Neural cell (in vitro differentiated cells): ENCODE measurements at regions not wholly inside any gene's neighbourhood (a gene's known extent, or its start where the extent isn't known, plus 50 kb on each side); places are given as distances from the start of the nearest gene placed in this dataset.

ENCODE experiments used
- H2AFZ ChIP-seq: fragments of 200-600, 300-800 bp; sonication (generic), shearing (Covaris generic); 2 replicates; pipeline ENCODE4 v1.6.0; 2014; ENCODE audit warnings: low read depth, mild to moderate bottlenecking, antibody characterized with exemption, low read length, moderate library complexity
- H3F3A ChIP-seq: fragments of 200-600 bp; shearing (Covaris generic); 2 replicates; pipeline ENCODE4 v1.6.1; 2016; ENCODE audit warnings: mild to moderate bottlenecking, moderate library complexity, mixed read lengths, antibody characterized with exemption, low read length; ENCODE audit not compliant: insufficient read depth, poor library complexity, severe bottlenecking
- H3K27ac ChIP-seq: fragments of 200-600, 300-800 bp; sonication (generic), shearing (Covaris generic); 2 replicates; pipeline ENCODE4 v1.5.1; 2014; ENCODE audit warnings: mild to moderate bottlenecking, low read length, moderate library complexity
- H3K27me3 ChIP-seq: fragments of 300-800, 200-600 bp; sonication (generic), shearing (Covaris generic); 2 replicates; pipeline ENCODE4 v1.6.0; 2014; ENCODE audit warnings: mild to moderate bottlenecking, low read depth, low read length, moderate library complexity; ENCODE audit not compliant: insufficient read depth
- H3K36me3 ChIP-seq: fragments of 300-800, 200-600 bp; sonication (generic), shearing (Covaris generic); 2 replicates; pipeline ENCODE4 v1.5.1; 2014; ENCODE audit warnings: mild to moderate bottlenecking, antibody characterized with exemption, low read length, moderate library complexity; ENCODE audit not compliant: insufficient read depth
- H3K4me2 ChIP-seq: fragments of 300-800, 200-600 bp; sonication (generic), shearing (Covaris generic); 2 replicates; pipeline ENCODE4 v1.6.0; 2014; ENCODE audit warnings: mild to moderate bottlenecking, low read length
- H3K4me3 ChIP-seq: fragments of 300-800, 200-600 bp; sonication (generic), shearing (Covaris generic); 2 replicates; pipeline ENCODE4 v1.5.1; 2014; ENCODE audit warnings: mild to moderate bottlenecking, low read length, moderate library complexity
- H3K79me2 ChIP-seq: fragments of 200-600 bp; shearing (Covaris generic); replicated peaks from 2 replicates; pipeline ENCODE4 v1.6.0; 2014; ENCODE audit warnings: mild to moderate bottlenecking, low read length, moderate library complexity; ENCODE audit not compliant: insufficient read depth
- H3K9ac ChIP-seq: fragments of 300-800, 200-600 bp; sonication (generic), shearing (Covaris generic); 2 replicates; pipeline ENCODE4 v1.6.1; 2016; ENCODE audit warnings: mild to moderate bottlenecking, low read length, mixed read lengths
- H3K9me2 ChIP-seq: fragments of 200-600 bp; shearing (Covaris generic); 2 replicates; pipeline ENCODE4 v1.6.1; 2016; ENCODE audit warnings: mild to moderate bottlenecking, low read length, mixed read lengths; ENCODE audit not compliant: insufficient read depth
- H3K9me3 ChIP-seq: fragments of 200-600, 300-800 bp; sonication (generic), shearing (Covaris generic); 2 replicates; pipeline ENCODE4 v1.6.1; 2016; ENCODE audit warnings: mild to moderate bottlenecking, mixed run types, low read length, moderate library complexity, mixed read lengths
- H4K20me1 ChIP-seq: fragments of 200-600 bp; shearing (Covaris generic); 2 replicates; pipeline ENCODE4 v1.6.1; 2016; ENCODE audit warnings: mild to moderate bottlenecking, mixed run types; ENCODE audit not compliant: insufficient read depth
- EP300 ChIP-seq: fragments of 450-650 bp; conservative IDR thresholded peaks from 2 replicates; pipeline ENCODE4 v1.6.1; 2014; ENCODE audit warnings: antibody characterized with exemption, mild to moderate bottlenecking, moderate library complexity; ENCODE audit not compliant: poor library complexity, severe bottlenecking
- EZH2 ChIP-seq: fragments of 200-600, 300-800 bp; shearing (Covaris generic), sonication (generic); IDR thresholded peaks from 2 replicates; pipeline ENCODE4 v1.6.1; 2014; ENCODE audit warnings: antibody characterized with exemption, low read length, borderline replicate concordance, mild to moderate bottlenecking; ENCODE audit not compliant: insufficient read depth, poor library complexity, severe bottlenecking
- MXI1 ChIP-seq: fragments of 450-650 bp; conservative IDR thresholded peaks from 2 replicates; pipeline ENCODE4 v1.6.1; 2014; ENCODE audit warnings: antibody characterized with exemption, mild to moderate bottlenecking; ENCODE audit not compliant: poor library complexity, severe bottlenecking
- POLR2AphosphoS5 ChIP-seq: IDR thresholded peaks from 2 replicates; pipeline ENCODE4 v1.6.1; 2012
- RAD21 ChIP-seq: fragments of 450-650 bp; conservative IDR thresholded peaks from 2 replicates; pipeline ENCODE4 v1.6.1; 2014; ENCODE audit warnings: antibody characterized with exemption, mild to moderate bottlenecking, moderate library complexity
- SMC3 ChIP-seq: fragments of 450-650 bp; conservative IDR thresholded peaks from 2 replicates; pipeline ENCODE4 v1.6.1; 2014; ENCODE audit warnings: antibody characterized with exemption, mild to moderate bottlenecking, moderate library complexity; ENCODE audit not compliant: poor library complexity
- TAF1 ChIP-seq: IDR thresholded peaks from 2 replicates; pipeline ENCODE4 v1.6.1; 2012; ENCODE audit warnings: low read depth
- TF ChIP-seq, protein P1 (sequence below): IDR thresholded peaks from 2 replicates; pipeline ENCODE4 v1.6.1; 2012; ENCODE audit warnings: borderline replicate concordance
- TF ChIP-seq, protein P2 (sequence below): fragments of 450-650 bp; IDR thresholded peaks from 2 replicates; pipeline ENCODE4 v1.5.1; 2014; ENCODE audit warnings: antibody characterized with exemption, mild to moderate bottlenecking, moderate library complexity; ENCODE audit not compliant: poor library complexity, severe bottlenecking

DNA sequence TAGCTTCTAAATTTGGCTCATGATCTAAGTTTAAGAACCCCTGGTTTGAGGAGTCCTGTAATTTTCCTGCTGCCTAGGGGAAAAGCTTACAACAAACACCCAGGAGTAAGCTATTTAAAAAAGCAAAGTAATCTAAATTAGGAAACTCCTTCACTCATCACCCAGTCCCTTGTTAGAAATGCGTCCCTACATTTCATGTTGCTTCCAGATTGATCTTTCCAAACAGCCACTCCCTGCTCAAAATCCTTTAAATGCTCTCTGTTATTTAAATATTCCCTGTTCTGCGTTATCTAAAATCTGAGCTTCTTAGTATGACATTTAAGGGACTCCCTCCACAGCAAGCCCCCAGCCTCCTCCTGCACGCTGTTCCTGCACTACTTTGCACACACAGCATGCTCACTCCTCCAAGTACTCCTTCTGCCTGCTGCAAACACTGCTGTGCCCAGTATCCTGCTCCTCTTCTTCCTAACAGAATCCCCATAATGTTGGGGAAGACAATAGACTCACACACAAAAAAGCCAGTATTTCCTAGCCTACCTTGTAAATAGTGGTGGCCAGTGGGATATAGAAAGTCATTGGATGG, 123.3 kb upstream of the RASEF start:
- no peaks in the 10 kb centered on the region for H3K9me3 ChIP-seq
- no peak overlapping the region for H3K9ac ChIP-seq
- no peaks in the 10 kb centered on the region for H3K79me2 ChIP-seq
- H3K9me2 ChIP-seq, result no peaks in the 10 kb centered on the region
- H3K27me3 ChIP-seq, result no peaks in the 10 kb centered on the region
- H3F3A ChIP-seq, result no peaks in the 10 kb centered on the region
- no peaks in the 10 kb centered on the region for H4K20me1 ChIP-seq
- H3K4me2 ChIP-seq, result no peak overlapping the region
- no peak overlapping the region for H3K4me3 ChIP-seq
- H2AFZ ChIP-seq, result no peak overlapping the region
- H3K27ac ChIP-seq, result no peak overlapping the region
- H3K36me3 ChIP-seq, result no peaks in the 10 kb centered on the region
- TF ChIP-seq EP300, result no peak
- TF ChIP-seq MXI1, result no peak
- TF ChIP-seq POLR2AphosphoS5, result no peak
- TF ChIP-seq RAD21, result no peak
- TF ChIP-seq TAF1, result no peak
- TF ChIP-seq SMC3, result no peak
- TF ChIP-seq, protein P1, sequence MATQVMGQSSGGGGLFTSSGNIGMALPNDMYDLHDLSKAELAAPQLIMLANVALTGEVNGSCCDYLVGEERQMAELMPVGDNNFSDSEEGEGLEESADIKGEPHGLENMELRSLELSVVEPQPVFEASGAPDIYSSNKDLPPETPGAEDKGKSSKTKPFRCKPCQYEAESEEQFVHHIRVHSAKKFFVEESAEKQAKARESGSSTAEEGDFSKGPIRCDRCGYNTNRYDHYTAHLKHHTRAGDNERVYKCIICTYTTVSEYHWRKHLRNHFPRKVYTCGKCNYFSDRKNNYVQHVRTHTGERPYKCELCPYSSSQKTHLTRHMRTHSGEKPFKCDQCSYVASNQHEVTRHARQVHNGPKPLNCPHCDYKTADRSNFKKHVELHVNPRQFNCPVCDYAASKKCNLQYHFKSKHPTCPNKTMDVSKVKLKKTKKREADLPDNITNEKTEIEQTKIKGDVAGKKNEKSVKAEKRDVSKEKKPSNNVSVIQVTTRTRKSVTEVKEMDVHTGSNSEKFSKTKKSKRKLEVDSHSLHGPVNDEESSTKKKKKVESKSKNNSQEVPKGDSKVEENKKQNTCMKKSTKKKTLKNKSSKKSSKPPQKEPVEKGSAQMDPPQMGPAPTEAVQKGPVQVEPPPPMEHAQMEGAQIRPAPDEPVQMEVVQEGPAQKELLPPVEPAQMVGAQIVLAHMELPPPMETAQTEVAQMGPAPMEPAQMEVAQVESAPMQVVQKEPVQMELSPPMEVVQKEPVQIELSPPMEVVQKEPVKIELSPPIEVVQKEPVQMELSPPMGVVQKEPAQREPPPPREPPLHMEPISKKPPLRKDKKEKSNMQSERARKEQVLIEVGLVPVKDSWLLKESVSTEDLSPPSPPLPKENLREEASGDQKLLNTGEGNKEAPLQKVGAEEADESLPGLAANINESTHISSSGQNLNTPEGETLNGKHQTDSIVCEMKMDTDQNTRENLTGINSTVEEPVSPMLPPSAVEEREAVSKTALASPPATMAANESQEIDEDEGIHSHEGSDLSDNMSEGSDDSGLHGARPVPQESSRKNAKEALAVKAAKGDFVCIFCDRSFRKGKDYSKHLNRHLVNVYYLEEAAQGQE, result no peak
- TF ChIP-seq, protein P2, sequence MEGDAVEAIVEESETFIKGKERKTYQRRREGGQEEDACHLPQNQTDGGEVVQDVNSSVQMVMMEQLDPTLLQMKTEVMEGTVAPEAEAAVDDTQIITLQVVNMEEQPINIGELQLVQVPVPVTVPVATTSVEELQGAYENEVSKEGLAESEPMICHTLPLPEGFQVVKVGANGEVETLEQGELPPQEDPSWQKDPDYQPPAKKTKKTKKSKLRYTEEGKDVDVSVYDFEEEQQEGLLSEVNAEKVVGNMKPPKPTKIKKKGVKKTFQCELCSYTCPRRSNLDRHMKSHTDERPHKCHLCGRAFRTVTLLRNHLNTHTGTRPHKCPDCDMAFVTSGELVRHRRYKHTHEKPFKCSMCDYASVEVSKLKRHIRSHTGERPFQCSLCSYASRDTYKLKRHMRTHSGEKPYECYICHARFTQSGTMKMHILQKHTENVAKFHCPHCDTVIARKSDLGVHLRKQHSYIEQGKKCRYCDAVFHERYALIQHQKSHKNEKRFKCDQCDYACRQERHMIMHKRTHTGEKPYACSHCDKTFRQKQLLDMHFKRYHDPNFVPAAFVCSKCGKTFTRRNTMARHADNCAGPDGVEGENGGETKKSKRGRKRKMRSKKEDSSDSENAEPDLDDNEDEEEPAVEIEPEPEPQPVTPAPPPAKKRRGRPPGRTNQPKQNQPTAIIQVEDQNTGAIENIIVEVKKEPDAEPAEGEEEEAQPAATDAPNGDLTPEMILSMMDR, result no peak
- TF ChIP-seq EZH2, result no peak

DNA sequence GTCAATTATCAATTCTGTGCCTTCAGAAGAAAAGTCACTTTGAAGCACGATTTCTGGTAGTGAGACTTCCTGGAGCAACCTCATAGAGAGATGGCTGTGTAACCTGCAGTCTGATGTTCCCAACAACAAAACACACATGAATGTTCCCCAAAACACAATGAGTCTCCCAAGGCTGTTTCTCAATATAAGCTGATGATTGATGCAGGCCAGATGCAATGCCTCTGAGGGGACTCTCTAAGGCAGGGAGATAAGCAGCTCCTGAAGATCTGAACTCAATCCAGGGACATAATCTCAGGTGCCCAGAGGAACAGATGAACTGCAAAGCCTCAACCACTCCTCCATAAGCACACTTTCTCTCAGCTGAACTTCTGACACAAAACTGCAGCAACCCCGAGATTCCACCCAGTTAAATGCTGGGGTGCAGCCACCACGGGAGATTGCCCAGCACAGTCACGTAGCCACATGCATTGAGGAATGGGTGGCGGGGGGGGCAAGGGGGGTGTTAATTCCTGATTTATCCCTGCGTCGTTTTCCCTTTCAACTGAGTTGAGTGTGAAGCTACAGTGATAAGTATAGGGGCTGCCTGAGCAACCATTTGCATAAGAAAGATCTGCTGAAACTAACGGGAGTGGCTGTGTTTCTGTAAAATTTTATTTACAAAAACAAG, 122.7 kb upstream of the RASEF start:
- Histone ChIP-seq H3K27me3 (no peaks in the 10 kb centered on the region), H2AFZ (no peak overlapping the region), H4K20me1 (no peaks in the 10 kb centered on the region), H3F3A (no peaks in the 10 kb centered on the region), H3K9ac (no peak overlapping the region), H3K36me3 (no peaks in the 10 kb centered on the region), H3K4me2 (no peak overlapping the region), H3K27ac (no peak overlapping the region), H3K4me3 (no peak overlapping the region), H3K9me3 (no peaks in the 10 kb centered on the region), H3K9me2 (no peaks in the 10 kb centered on the region), H3K79me2 (no peaks in the 10 kb centered on the region)
- TF ChIP-seq EZH2, result no peak
- no peak for TF ChIP-seq SMC3
- TF ChIP-seq POLR2AphosphoS5, result no peak
- TF ChIP-seq EP300, result no peak
- TF ChIP-seq TAF1, result no peak
- TF ChIP-seq, protein P2, result no peak
- TF ChIP-seq, protein P1, result no peak
- TF ChIP-seq MXI1, result no peak
- no peak for TF ChIP-seq RAD21
